Stimulated activated CD4-positive, alpha-beta T cell treated with anti-CD3 and anti-CD28 coated beads, Interleukin-1b, Interleukin-23, amount 100 ng/mL, for 48 hours (primary cell): ENCODE measurements at regions not wholly inside any gene's neighbourhood (a gene's known extent, or its start where the extent isn't known, plus 50 kb on each side); places are given as distances from the start of the nearest gene placed in this dataset.
"Not testable (repeated sequence)": the region's sequence is repeated elsewhere in the genome, so short reads cannot be mapped to it uniquely, and the experiment has no call there.

ENCODE experiments used
- DNase-seq: peaks from one replicate; pipeline ENCODE4 v3.0.0-alpha.2; 2020

DNA sequence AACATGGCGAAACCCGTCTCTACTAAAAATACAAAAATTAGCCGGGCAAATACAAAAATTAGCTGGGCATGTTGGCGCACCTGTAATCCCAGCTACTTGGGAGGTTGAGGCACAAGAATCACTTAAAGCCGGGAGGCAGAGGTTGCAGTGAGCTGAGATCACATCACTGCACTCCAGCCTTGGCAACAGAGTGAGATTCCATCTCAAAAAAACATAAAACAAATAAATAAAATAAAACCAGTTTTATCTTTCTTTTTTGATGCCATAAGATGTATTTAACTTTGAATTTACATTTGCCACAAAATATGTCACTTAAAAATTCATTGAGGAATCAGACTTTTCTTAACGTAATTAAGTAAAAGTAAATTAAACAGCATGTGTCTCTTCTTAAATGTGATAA, 113.3 kb upstream of the ERRFI1 start:
- no peak for DNase-seq

GRCh38 chr1:8138673-8139072, 112.6 kb upstream of the ERRFI1 start:
- DNase-seq, result no peak

- DNase-seq, result no peak
These were observed 111.6 kb upstream of the ERRFI1 start for GRCh38 chr1:8137481-8138244.

DNA sequence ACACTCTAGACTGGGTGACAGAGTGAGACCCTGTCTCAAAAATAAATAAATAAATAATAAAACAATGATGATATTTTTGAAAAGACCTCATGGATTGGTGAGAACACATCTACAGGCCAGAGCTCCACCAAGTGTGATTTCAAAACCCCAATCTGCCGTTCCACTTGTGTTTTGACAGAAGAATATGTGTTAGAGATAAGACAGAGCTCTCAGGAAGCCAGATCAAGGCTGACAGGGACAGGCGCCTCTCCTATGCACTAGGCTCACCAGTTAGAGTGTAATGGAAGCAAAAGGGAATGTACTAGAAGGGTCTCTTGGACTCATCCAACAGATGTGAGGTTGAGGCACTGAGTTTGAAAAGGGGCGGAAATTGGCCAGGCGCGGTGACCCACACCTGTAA, 110.7 kb upstream of the ERRFI1 start:
- no peak for DNase-seq

DNA sequence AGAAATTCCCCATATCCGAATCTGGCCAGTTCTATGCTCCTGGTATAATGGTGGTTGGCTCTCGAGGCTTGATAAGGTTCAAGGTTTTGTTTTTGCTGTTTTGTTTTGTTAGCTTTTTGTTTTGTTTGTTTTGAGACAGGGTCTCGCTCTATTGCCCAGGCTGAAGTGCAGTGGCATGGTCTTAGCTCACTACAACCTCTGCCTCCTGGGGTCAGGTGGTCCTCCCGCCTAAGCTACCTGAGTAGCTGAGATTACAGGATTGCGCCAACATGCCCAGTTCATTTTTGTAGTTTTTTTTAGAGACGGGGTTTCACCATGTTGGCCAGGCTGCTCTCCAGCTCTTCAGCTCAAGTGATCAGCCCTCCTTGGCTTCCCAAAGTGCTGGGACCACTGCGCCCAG, 109.1 kb upstream of the ERRFI1 start:
- no peak for DNase-seq

DNA sequence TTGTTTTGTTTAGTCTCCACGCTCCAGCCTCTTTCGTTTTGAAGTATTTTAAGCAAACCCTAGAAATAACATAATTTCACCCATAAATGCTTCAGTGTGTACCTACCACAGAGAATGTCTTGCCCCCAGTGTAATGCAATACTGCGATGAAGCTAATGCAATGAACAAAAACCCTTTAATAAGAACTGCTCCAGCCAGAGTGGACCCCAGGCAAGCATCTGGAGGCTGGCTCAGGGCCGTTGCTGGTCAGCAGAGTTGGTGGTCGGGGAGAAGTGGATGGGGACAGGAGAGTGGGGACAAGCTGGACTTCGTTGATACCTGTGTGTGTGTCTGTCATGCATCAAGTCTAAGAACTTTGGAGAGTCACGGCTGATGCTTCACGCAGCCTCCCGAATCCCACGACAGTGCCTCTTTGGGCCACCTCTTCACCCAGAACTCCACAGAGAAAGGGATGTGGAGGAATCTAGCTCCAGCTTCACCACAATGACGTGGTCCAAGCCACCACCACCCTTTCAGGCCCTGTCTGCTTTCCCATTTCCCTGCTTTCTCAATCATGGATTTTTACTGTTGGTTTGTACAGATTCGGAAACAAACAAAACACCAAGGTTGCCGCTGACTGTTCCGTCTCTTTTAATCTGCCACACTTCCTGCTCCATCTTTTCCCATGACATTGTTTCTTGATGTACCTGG, 108.6 kb upstream of the ERRFI1 start:
- no peak for DNase-seq

DNA sequence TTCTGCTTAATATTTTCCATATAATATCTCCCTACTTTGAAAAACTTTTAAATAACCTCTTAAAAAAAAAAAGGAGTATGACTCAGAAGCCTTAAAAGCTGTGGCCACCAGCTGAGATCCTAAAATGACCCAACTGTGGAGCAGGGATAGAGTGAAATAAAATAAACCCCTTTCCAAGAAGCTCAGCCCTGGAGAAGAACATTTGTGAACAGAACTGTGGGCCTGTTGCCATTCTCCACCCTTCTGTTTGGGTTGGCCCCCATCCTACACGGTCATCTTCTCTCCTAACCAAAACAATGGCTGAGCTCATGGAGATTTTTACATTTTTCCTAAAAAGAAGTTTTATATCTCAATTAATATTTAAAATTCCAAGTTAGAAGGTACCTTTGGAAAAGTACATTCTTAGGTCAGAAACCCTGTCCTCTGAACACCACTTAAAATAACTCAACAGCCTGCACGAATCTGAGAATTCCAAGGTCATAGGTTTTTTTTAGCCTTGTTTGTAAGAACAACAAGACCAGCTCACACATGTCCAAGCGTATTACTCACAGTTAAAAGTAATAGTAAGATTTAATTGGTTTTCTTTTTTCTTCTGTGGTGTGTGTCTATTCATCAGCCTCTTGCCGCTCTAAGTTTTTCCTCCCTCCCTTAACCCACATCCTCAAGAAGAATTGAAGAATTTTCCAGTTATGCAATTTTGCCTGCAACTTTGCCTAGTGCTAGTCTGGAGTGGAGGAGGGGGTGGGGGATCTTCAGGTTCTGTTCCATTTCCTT, 107.7 kb upstream of the ERRFI1 start:
- DNase-seq, result no peak

DNA sequence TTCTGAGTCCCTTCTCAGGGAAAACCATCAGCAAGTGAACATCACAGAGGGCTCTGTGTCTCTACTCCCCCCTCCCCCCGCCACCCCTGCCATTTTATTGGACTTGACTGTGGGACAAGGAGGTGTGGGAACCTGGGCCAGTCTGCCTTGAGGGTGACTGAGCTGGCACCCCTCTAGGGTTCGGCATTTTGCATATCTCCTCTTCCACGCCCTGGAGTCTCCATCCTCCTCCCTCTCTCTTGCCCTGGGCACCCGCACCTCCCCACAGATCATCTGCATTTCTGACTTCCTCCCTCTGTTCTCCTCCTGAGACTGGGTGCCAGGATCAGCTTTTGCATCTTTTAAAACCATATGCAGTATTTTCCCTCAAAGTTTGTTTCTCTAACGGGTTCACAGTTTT, 107.1 kb upstream of the ERRFI1 start:
- DNase-seq, result no peak

GRCh38 chr1:8127171-8127641, 101.1 kb upstream of the ERRFI1 start:
- no peak for DNase-seq

- DNase-seq, result no peak
These were observed 96.6 kb upstream of the ERRFI1 start for GRCh38 chr1:8122477-8123407.

DNA sequence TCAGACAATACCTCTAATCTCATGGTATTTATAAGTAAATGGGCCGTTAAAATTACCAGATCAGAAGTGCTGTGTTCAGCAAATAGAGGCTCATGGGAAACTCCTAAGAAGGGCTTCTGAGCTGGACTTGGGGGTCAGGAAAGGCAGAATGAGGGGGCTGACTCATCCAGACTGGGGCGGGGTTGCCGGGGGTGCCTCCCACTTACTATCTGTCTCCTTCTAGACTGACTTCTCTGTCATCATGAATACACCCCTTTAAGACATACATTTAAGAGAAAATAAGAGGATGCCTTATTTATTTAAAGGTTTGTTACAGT, 96.0 kb upstream of the ERRFI1 start:
- DNase-seq, result no peak

DNA sequence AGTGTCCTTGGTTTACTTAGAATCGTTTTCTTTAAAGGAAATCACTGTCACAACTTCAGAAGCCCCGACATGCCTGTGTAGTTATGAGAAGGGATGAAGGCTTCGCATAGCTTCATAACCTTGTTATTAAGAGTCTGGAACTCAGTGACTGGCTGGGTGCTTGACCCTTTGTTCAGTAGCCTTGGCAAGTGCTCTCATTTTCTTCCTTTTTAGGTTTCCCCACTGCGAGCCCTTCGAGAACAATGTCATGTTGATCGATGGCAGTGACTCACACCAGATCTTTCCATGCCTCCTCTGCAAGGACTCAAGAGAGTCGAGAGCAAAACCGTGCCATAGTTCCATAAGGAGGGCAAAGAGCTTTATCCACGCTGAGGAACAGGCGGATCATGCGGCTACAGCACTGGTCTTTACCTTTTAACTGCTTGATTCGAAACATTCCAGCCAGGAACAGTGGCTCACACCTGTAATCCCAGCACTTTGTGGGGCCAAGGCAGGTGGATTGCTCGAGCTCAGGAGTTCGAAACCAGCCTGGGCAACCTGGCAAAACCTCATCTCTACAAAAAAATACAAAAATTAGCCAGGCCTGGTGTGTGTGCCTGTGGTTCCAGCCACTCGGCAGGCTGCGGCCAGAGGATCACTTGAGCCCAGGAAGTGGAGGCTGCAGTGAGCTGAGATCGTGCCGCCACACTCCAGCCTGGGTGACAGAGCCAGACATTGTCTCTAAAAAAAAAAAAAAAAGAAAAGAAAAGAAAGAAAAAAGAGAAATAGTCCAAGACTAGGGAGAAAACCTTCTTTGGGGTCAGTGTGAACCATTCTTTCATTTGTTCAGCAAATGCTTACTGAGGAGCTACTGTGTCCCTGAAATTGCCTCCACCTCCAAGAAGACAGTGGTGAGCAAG, 95.4 kb upstream of the ERRFI1 start:
- no peak for DNase-seq

DNA sequence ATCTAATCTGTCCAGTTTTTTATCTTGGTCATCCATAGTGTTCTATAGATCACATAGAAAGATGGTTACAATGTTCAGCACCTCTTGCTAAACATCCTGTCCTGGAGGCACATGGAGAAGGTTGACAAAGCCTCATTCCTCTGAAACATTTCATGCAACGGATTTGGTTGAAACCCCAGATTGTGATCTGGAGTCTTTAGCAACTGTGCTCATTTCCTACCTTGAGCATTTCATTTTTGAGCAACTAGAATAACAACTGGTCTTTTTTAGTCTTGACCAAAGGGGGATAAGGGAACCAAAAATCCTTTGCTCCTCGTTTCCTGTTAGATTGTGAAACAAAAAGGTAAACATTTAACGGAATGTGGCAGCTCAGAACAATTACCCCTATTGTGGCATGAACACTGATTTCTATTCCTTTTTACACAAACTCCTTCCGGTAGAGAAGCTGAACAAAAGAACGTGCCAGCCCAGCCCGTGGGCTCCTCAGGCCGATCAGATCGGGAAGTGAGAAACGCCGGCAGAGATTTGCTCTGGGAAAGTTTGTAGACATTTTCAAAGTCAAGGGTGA, 94.7 kb upstream of the ERRFI1 start:
- no peak for DNase-seq

- DNase-seq, result not testable (repeated sequence)
These were observed 92.6 kb upstream of the ERRFI1 start for GRCh38 chr1:8118736-8119135.

- DNase-seq, result no peak
These were observed 91.9 kb upstream of the ERRFI1 start for GRCh38 chr1:8118031-8118451.

DNA sequence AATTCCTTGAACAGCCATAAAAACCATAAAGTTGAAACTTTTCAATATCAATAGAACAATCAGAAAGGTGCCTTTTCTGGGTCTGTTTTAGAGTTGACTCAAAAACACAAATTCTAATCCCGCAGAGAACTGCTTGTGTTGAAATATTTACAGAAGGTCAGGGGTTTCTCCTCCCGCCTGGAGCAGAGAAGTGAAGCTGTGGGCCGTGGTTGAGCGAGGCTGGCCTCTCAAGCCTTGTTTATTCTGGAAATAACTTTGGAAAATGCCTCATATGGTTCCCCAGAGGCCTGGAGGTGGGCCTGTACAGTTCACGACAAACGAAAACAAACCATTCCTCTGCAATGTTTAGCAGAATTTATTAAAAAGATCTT, 90.8 kb upstream of the ERRFI1 start:
- DNase-seq, result no peak

- no peak for DNase-seq
These were observed 89.7 kb upstream of the ERRFI1 start for GRCh38 chr1:8115769-8116167.

GRCh38 chr1:8115031-8115768, 89.1 kb upstream of the ERRFI1 start:
- no peak for DNase-seq

- no peak for DNase-seq
These were observed 87.4 kb upstream of the ERRFI1 start for GRCh38 chr1:8113262-8114220.
